Caco-2 (cell line): ENCODE measurements at regions not wholly inside any gene's neighbourhood (a gene's known extent, or its start where the extent isn't known, plus 50 kb on each side); places are given as distances from the start of the nearest gene placed in this dataset.

ENCODE experiments used
- BruUV-seq: library from RNA; stranded (reverse); fragments of 400-500 nt; replicated peaks from 2 replicates; lab custom pipeline; 2021; lab: Mats Ljungman, UMichigan
- CTCF ChIA-PET: fragments of 300-600 bp; sonication (Branson Sonifier 250); formaldehyde crosslinking; loops from one replicate; lab custom pipeline; 2022; ENCODE audit warnings: antibody characterized with exemption; lab: Charles Lee
- POLR2A ChIA-PET: fragments of 300-600 bp; sonication (Branson Sonifier 250); formaldehyde crosslinking; loops from one replicate; lab custom pipeline; 2022; ENCODE audit warnings: antibody characterized with exemption; lab: Charles Lee
- DNase-seq, 2 experiments: peaks; one replicate each; pipeline versions ENCODE4 v3.0.0 to v3.0.0-alpha.2; 2020 to 2022
- H3K27me3 ChIP-seq: replicated peaks from 2 replicates; pipeline ENCODE4 v1.6.0; 2011; ENCODE audit warnings: low read length; ENCODE audit not compliant: control insufficient read depth, insufficient read depth
- H3K36me3 ChIP-seq: 2 replicates; pipeline ENCODE4 v1.5.1; 2011; ENCODE audit warnings: low read length; ENCODE audit not compliant: control insufficient read depth, insufficient read depth
- H3K4me1 ChIP-seq: fragments of 250-450 bp; sonication (Bioruptor Pico); 2 replicates; pipeline ENCODE4 v1.5.1; 2020; ENCODE audit warnings: mild to moderate bottlenecking
- H3K4me3 ChIP-seq: 2 replicates; pipeline ENCODE4 v1.5.1; 2011; ENCODE audit warnings: low read depth, mild to moderate bottlenecking, control low read depth, low read length
- H3K9me3 ChIP-seq: fragments of 250-450 bp; sonication (Bioruptor Pico); 2 replicates; pipeline ENCODE4 v1.5.1; 2020; ENCODE audit warnings: mild to moderate bottlenecking, moderate library complexity
- H3K27ac Mint-ChIP-seq: one replicate; pipeline ENCODE4 v1.8.0; 2022; ENCODE audit warnings: mixed read lengths; ENCODE audit not compliant: unreplicated experiment
- H3K27me3 Mint-ChIP-seq: one replicate; pipeline ENCODE4 v1.8.0; 2022; ENCODE audit warnings: mixed read lengths; ENCODE audit not compliant: insufficient read depth, unreplicated experiment
- H3K36me3 Mint-ChIP-seq: one replicate; pipeline ENCODE4 v1.8.0; 2022; ENCODE audit warnings: mild to moderate bottlenecking, mixed read lengths; ENCODE audit not compliant: insufficient read depth, unreplicated experiment
- H3K4me1 Mint-ChIP-seq: one replicate; pipeline ENCODE4 v1.8.0; 2022; ENCODE audit warnings: low read depth, mixed read lengths; ENCODE audit not compliant: unreplicated experiment
- H3K4me3 Mint-ChIP-seq: one replicate; pipeline ENCODE4 v1.8.0; 2022; ENCODE audit warnings: mild to moderate bottlenecking, moderate library complexity, mixed read lengths; ENCODE audit not compliant: unreplicated experiment
- H3K9me3 Mint-ChIP-seq: one replicate; pipeline ENCODE4 v1.8.0; 2022; ENCODE audit warnings: mixed read lengths; ENCODE audit not compliant: unreplicated experiment
- CTCF ChIP-seq, 2 experiments: fragments of 200-600 bp in 1 of 2; IDR thresholded peaks; 1 replicate in 1 of 2; 2 replicates in 1 of 2; pipeline versions ENCODE4 v1.5.1 to v1.8.0; 2011 to 2022; ENCODE audit warnings: antibody characterized with exemption in 1 of 2, control low read depth in 1 of 2, inconsistent platforms in 1 of 2, low read depth in 1 of 2, low read length in 1 of 2, mild to moderate bottlenecking in 1 of 2, moderate library complexity in 1 of 2; ENCODE audit not compliant: insufficient read depth in 1 of 2, severe bottlenecking in 1 of 2, unreplicated experiment in 1 of 2
- intact Hi-C: fragments of 100-400 bp; cut with micrococcal nuclease; formaldehyde crosslinking; loops from one replicate; pipeline ENCODE4 v1.10.0; 2022; ENCODE audit not compliant: unreplicated experiment

- TF ChIP-seq CTCF (IDR thresholded peaks at IDR 0.05; ENCODE audit: insufficient read depth in 1 of 2, low read depth in 1 of 2, low read length in 1 of 2, severe bottlenecking in 1 of 2, unreplicated experiment in 1 of 2), result no peak
- ChIA-PET POLR2A (no interaction called here), CTCF (no interaction called here)
- H3K36me3 ChIP-seq, result no peaks in the 10 kb centered on the region
- H3K9me3 ChIP-seq, result no peaks in the 10 kb centered on the region
- no peaks in the 10 kb centered on the region for H3K4me1 Mint-ChIP-seq
- H3K4me3 ChIP-seq, result no peak overlapping the region
- DNase-seq, result no peak
- no peak overlapping the region for H3K4me3 Mint-ChIP-seq
- no TSS peak for BruUV-seq
- H3K27ac Mint-ChIP-seq, result no peak overlapping the region
- H3K9me3 Mint-ChIP-seq, result no peaks in the 10 kb centered on the region
- H3K36me3 Mint-ChIP-seq, result no peaks in the 10 kb centered on the region
- H3K4me1 ChIP-seq, result no peaks in the 10 kb centered on the region
- intact Hi-C loops, result no loop called here
- no peaks in the 10 kb centered on the region; the same call in 1 of the 2 replicates for H3K27me3 ChIP-seq
- peaks cover 19% of the 10 kb centered on the region for H3K27me3 Mint-ChIP-seq
Measured at GRCh38 chr11:32256466-32256865, 165.6 kb downstream of the RCN1 start.

DNA sequence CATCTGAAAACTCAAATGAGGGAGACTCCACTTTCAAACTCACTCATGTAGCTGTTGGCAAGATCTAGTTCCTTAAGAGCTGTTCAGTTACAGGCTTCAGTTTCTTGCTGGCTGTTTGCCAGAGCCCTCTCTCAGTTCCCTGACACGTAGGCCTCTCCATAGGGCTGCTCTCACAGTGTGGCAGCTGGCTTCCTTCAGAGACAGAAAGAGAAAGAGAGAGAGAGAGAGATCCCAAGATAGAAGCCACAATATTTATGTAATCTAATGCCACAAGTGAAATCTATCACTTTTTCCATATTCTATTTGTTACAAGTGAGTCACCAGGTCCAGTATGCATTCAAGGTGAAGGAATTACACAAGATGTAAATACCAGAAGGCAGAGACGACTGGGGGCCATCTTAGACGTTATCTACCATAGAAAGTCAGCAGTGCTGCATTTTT, 168.8 kb downstream of the RCN1 start:
- no peak overlapping the region for H3K27ac Mint-ChIP-seq
- ChIA-PET CTCF (no interaction called here), POLR2A (no interaction called here)
- H3K4me3 Mint-ChIP-seq, result no peak overlapping the region
- H3K27me3 Mint-ChIP-seq, result peaks cover 10% of the 10 kb centered on the region
- Histone ChIP-seq H3K36me3 (no peaks in the 10 kb centered on the region), H3K9me3 (no peaks in the 10 kb centered on the region), H3K4me3 (no peak overlapping the region), H3K27me3 (no peaks in the 10 kb centered on the region; the same call in 1 of the 2 replicates), H3K4me1 (0 out of 2 replicates have a peak, but pooled peaks cover 11% of the 10 kb centered on the region)
- H3K4me1 Mint-ChIP-seq, result peaks cover 10% of the 10 kb centered on the region
- BruUV-seq, result no TSS peak
- no peak for TF ChIP-seq CTCF (IDR thresholded peaks at IDR 0.05; ENCODE audit: insufficient read depth in 1 of 2, low read depth in 1 of 2, low read length in 1 of 2, severe bottlenecking in 1 of 2, unreplicated experiment in 1 of 2)
- intact Hi-C loops, result no loop called here
- no peaks in the 10 kb centered on the region for H3K36me3 Mint-ChIP-seq
- DNase-seq, result peak in 1 of 2 experiments; percentile 1
- H3K9me3 Mint-ChIP-seq, result no peaks in the 10 kb centered on the region

DNA sequence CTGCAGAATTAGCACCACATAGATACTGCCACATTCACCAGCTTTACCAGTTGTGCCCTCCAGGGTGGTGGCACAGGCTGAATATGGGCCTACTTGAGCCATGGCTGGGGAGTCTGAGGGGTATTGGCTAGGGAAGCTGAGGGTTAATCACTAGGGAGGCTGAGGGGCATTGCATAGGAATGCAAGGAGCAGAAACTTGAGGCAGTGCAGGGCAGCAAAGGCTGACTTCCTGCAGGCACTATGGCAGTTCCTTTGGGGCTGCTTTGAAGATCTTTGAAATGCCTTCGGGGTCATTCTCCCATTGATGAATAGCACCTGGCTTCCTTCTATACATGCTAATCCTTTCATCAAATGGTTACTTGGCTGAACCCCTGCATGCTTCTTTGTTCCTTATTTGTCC, 171.5 kb downstream of the RCN1 start:
- H3K9me3 ChIP-seq, result peaks cover 4% of the 10 kb centered on the region; the same call in 1 of the 2 replicates

More for the DNA sequence above, 171.5 kb downstream of the RCN1 start:
- peaks cover 3% of the 10 kb centered on the region for H3K27me3 Mint-ChIP-seq
- no peak overlapping the region for H3K4me3 Mint-ChIP-seq
- TF ChIP-seq CTCF (IDR thresholded peaks at IDR 0.05; ENCODE audit: insufficient read depth in 1 of 2, low read depth in 1 of 2, low read length in 1 of 2, severe bottlenecking in 1 of 2, unreplicated experiment in 1 of 2), result no peak
- H3K4me1 Mint-ChIP-seq, result peaks cover 11% of the 10 kb centered on the region
- intact Hi-C loops, result no loop called here
- no TSS peak for BruUV-seq
- POLR2A ChIA-PET, result no interaction called here
- no peak for DNase-seq
- CTCF ChIA-PET, result no interaction called here
- H3K27me3 ChIP-seq, result no peaks in the 10 kb centered on the region
- H3K4me3 ChIP-seq, result no peak overlapping the region
- H3K4me1 ChIP-seq, result 0 out of 2 replicates have a peak, but pooled peaks cover 11% of the 10 kb centered on the region
- H3K9me3 Mint-ChIP-seq, result no peaks in the 10 kb centered on the region
- H3K36me3 Mint-ChIP-seq, result no peaks in the 10 kb centered on the region
- H3K27ac Mint-ChIP-seq, result no peak overlapping the region
- H3K36me3 ChIP-seq, result no peaks in the 10 kb centered on the region
